Transverse colon (tissue), 3 donors: ENCODE measurements at regions not wholly inside any gene's neighbourhood (a gene's known extent, or its start where the extent isn't known, plus 50 kb on each side); places are given as distances from the start of the nearest gene placed in this dataset.

Source experiments
- POLR2A ChIP-seq: fragments of 450-650 bp; IDR thresholded peaks from one replicate; pipeline ENCODE4 v1.6.1; 2016; ENCODE audit warnings: antibody characterized with exemption, mild to moderate bottlenecking, moderate library complexity
- TF ChIP-seq, protein P1 (sequence below), 5 experiments: fragments of 200-600 bp in 3 of 5; fragments of 450-650 bp in 2 of 5; sonication (generic) in 3 of 5; IDR thresholded peaks; 1 replicate in 2 of 5; 2 replicates in 3 of 5; pipeline ENCODE4 v1.5.1; 2016 to 2017; ENCODE audit warnings: antibody characterized with exemption in 5 of 5, inconsistent platforms in 3 of 5, mild to moderate bottlenecking in 2 of 5, moderate library complexity in 1 of 5

DNA sequence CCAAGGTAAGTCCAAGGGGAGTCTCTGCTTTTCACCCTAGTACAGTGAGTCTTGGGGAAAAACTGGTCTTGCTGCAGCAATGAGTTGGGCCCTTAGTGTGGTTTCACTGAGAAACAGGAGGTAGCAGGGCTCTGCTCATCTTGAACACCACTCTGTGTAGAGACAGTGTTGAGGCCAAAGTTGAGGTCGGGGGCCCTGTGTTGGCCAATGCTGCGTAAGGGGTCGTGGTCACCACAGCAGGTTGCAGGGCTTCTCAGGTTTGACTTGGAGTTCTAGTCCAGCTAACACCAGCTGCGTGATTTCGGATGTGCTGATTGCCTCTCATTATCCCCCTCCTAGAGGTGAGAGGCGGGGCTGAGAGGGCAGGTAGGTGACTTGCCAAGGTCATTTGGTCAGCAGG, 807.5 kb downstream of the VRK1 start:
- TF ChIP-seq, protein P1, sequence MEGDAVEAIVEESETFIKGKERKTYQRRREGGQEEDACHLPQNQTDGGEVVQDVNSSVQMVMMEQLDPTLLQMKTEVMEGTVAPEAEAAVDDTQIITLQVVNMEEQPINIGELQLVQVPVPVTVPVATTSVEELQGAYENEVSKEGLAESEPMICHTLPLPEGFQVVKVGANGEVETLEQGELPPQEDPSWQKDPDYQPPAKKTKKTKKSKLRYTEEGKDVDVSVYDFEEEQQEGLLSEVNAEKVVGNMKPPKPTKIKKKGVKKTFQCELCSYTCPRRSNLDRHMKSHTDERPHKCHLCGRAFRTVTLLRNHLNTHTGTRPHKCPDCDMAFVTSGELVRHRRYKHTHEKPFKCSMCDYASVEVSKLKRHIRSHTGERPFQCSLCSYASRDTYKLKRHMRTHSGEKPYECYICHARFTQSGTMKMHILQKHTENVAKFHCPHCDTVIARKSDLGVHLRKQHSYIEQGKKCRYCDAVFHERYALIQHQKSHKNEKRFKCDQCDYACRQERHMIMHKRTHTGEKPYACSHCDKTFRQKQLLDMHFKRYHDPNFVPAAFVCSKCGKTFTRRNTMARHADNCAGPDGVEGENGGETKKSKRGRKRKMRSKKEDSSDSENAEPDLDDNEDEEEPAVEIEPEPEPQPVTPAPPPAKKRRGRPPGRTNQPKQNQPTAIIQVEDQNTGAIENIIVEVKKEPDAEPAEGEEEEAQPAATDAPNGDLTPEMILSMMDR (IDR thresholded peaks at IDR 0.05): no peak
- TF ChIP-seq POLR2A: no peak
